Ishikawa (cell line): ENCODE measurements at regions not wholly inside any gene's neighbourhood (a gene's known extent, or its start where the extent isn't known, plus 50 kb on each side); places are given as distances from the start of the nearest gene placed in this dataset.

Source experiments
- CEBPB ChIP-seq: IDR thresholded peaks from 2 replicates; pipeline ENCODE4 v1.6.1; 2012
- CREB1 ChIP-seq: IDR thresholded peaks from 2 replicates; pipeline ENCODE4 v1.6.1; 2012; ENCODE audit warnings: low read depth
- EGR1 ChIP-seq: IDR thresholded peaks from 2 replicates; pipeline ENCODE4 v1.6.1; 2012
- EP300 ChIP-seq: IDR thresholded peaks from 2 replicates; pipeline ENCODE4 v1.6.1; 2012; ENCODE audit warnings: borderline replicate concordance
- FOXM1 ChIP-seq: IDR thresholded peaks from 2 replicates; pipeline ENCODE4 v1.6.1; 2012; ENCODE audit warnings: low read depth, borderline replicate concordance
- MAX ChIP-seq: IDR thresholded peaks from 2 replicates; pipeline ENCODE4 v1.6.1; 2012
- NFIC ChIP-seq: IDR thresholded peaks from 2 replicates; pipeline ENCODE4 v1.6.1; 2012
- RAD21 ChIP-seq: IDR thresholded peaks from 2 replicates; pipeline ENCODE4 v1.6.1; 2012; ENCODE audit warnings: low read depth
- REST ChIP-seq: IDR thresholded peaks from 2 replicates; pipeline ENCODE4 v1.6.1; 2012; ENCODE audit warnings: low read depth, mild to moderate bottlenecking
- TAF1 ChIP-seq: IDR thresholded peaks from 2 replicates; pipeline ENCODE4 v1.6.1; 2012; ENCODE audit warnings: low read depth, mild to moderate bottlenecking
- TCF12 ChIP-seq: IDR thresholded peaks from 2 replicates; pipeline ENCODE4 v1.6.1; 2012; ENCODE audit warnings: low read depth
- TEAD4 ChIP-seq: IDR thresholded peaks from 2 replicates; pipeline ENCODE4 v1.6.1; 2012
- YY1 ChIP-seq: IDR thresholded peaks from 2 replicates; pipeline ENCODE4 v1.6.1; 2012; ENCODE audit warnings: low read depth
- ZBTB7A ChIP-seq: IDR thresholded peaks from 2 replicates; pipeline ENCODE4 v1.6.1; 2012; ENCODE audit warnings: low read depth
- TF ChIP-seq, protein P1 (sequence below): IDR thresholded peaks from 2 replicates; pipeline ENCODE4 v1.6.1; 2012

DNA sequence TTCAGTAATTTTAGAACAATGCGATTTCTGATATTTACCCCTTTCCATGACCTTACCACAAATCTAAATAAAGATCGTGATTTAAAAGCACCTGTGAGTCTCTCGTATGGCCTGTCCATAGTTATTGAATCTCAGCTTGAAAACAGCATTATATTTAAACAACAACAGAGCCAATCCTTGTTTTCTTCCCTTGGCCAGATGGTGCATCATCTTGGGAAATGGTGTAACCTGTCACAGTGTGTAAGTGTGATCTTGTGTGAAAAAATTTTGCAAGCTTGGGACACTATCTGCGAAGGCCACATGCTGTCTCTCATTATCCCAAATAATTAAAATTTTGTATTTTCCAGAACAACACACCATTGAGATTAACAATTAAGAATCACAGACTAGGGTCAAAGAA is 262.7 kb upstream of the SPHKAP start:
- TF ChIP-seq TEAD4 = no peak
- no peak for TF ChIP-seq ZBTB7A
- TF ChIP-seq CEBPB = no peak

- no peak for TF ChIP-seq EP300
- TF ChIP-seq CREB1 = no peak
- TF ChIP-seq, protein P1, sequence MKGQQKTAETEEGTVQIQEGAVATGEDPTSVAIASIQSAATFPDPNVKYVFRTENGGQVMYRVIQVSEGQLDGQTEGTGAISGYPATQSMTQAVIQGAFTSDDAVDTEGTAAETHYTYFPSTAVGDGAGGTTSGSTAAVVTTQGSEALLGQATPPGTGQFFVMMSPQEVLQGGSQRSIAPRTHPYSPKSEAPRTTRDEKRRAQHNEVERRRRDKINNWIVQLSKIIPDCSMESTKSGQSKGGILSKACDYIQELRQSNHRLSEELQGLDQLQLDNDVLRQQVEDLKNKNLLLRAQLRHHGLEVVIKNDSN = no peak
- no peak for TF ChIP-seq YY1
- TF ChIP-seq MAX = no peak
- TF ChIP-seq EGR1 = no peak
- no peak for TF ChIP-seq RAD21
- no peak for TF ChIP-seq TAF1
These were observed 252.2 kb upstream of the SPHKAP start for GRCh38 chr2:228433721-228434120.

DNA sequence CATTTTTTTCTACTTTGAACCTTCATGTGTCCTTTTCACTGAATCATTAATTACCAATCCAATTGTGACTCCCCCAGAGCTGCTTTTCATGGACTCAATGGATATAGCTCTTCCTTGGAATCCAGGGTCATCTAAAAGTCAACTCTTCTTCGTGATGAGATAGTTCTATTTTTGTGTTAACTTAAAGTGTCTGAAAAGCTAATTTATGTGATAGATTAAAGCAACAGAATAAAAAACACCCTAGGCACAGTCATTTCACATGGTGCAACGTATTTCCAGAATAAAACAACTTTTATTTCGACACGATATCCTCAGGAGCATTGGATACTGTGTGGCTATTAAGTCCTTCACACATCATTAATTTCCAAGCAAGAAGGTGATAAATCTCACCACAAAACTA is 250.6 kb upstream of the SPHKAP start:
- TF ChIP-seq CREB1 (no peak), MAX (no peak), FOXM1 (no peak), CEBPB (no peak), RAD21 (no peak), EGR1 (no peak), YY1 (no peak), NFIC (no peak)
- TF ChIP-seq, protein P1 = no peak

- TF ChIP-seq TEAD4 (no peak), FOXM1 (no peak), RAD21 (no peak), TCF12 (no peak), REST (no peak), YY1 (no peak), MAX (no peak), CEBPB (no peak), TAF1 (no peak), EP300 (no peak), ZBTB7A (no peak)
These were observed 249.5 kb upstream of the SPHKAP start for GRCh38 chr2:228430986-228431385.

DNA sequence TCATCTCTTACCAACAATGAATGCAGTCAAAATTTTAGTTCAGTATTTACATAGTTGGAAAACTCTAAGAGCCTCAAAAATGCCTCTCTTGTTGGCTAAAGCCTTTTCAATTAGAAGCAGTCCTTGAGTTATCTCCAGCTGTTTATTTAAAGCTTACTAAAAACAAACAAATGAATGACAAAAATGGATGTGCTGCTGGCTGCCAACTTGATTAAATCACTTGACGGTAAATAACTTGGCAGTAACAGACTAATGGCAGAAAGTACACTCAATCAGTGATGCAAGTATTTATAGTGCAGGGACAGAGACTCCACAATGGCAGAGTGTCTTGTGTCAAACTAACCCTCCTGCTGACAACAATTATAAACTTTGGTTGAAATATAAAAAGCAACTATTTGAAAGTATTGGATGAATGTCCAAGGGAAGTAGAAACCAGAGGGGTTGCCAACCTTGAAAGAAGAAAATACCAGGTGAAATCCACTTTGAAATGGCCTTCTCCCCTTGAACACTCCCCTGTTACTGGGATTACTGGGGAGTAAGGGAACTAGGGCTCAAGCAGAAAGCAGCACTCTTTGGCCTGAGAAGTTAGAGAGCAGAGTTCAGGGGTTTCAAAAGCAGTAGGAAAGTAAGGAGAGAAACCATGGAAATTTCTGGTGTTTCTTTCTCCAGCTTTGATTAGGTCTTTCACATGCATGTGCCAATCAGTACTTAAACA is 245.2 kb upstream of the SPHKAP start:
- TF ChIP-seq EP300 = no peak

- TF ChIP-seq CREB1 (no peak), RAD21 (no peak), FOXM1 (no peak), REST (no peak), EGR1 (no peak), TEAD4 (no peak), ZBTB7A (no peak), TAF1 (no peak), MAX (no peak), TCF12 (no peak), YY1 (no peak), CEBPB (no peak), NFIC (no peak)
- TF ChIP-seq, protein P1 = no peak
These were observed 236.5 kb upstream of the SPHKAP start for GRCh38 chr2:228417956-228418355.
